ENCODE measurements at regions not wholly inside any gene's neighbourhood (a gene's known extent, or its start where the extent isn't known, plus 50 kb on each side); places are given as distances from the start of the nearest gene placed in this dataset.

GRCh38 chr4:65845199-65845773 is 175.0 kb upstream of the EPHA5 start:
- no peak for DNase-seq

DNA sequence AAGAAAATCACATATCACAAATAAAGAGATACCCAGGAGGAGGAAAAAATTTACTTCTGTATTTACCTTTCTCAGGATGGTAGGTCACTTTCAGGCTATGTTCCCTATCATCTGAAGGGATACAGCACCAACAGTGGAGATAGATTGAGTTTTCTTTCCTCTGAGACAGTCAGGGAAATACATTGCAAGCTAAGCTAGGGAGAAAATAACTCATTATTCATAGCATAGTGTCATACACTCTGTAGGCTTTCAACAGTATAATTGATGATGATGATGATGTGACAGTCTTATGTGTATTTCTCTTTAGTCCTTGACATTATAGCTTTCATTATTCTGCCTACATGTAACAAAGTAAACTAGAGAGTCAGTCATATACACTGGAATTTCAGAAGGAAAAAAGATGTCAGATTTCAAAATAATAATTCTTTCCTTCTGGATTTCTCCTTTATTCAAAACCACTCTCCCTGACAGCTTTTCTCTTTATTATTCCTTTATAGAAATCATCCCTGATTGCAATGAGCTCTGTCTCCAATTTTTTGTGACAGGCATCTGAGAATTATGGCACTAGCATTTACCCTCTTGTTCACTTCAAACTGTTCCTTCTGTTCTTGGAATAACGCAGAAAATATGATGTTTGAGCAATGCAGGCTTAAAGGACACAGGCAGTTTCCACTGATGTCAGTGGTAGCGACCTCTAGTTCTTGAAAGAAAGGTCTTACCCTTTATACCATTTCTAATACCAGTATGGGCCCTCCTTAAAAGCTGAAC is 169.1 kb upstream of the EPHA5 start:
- DNase-seq, result no peak

DNA sequence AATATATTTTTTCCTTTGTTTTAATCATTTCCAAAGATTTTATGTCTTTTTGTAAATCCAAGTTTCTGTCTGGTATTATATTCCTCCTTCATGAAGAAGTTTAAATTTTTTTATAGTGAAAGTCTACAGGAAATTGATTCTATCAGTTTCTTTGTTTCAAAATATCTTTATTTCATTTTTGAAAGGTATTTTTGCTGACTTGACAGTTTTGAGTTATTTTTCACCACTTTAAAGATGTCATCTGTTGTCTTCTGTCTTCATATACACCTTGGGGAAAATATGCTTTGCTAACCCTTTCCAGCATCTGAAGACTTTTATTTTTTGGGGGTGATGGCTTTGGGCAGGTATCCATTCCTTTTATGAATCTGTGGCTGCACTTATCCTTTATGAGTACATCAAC is 164.4 kb upstream of the EPHA5 start:
- DNase-seq, result no peak

- DNase-seq, result no peak
Observed at GRCh38 chr4:65831828-65832227, 161.5 kb upstream of the EPHA5 start.

DNA sequence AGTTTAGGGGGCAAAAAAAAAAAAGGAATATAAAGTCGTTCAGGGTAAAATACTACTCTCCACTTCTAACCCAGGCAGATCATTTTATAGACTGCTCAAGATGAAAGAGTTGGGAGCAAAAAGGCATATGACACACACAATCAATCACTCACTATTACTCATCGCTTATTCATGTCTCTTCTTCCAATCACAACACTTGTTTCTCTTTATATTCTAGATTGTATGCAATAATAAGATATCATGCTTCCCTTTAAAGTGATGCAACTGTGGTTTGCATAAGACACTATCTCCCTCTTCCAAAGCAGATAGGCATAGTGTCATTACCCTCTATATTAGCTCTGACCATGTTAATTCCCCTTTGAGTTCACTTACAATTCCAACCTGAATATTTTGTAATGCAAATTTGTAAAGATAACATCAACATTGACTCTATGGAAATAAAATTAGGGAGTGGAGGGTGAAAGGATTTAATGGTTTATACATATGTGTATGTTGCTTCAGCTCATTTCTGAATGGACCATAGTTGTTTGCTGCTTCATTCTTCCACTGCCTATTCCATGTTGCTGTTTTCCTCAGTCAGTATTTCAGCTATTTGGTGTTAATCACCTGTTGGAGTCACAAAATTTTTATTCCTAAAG is 154.9 kb upstream of the EPHA5 start:
- peak; percentile 46 for DNase-seq

DNA sequence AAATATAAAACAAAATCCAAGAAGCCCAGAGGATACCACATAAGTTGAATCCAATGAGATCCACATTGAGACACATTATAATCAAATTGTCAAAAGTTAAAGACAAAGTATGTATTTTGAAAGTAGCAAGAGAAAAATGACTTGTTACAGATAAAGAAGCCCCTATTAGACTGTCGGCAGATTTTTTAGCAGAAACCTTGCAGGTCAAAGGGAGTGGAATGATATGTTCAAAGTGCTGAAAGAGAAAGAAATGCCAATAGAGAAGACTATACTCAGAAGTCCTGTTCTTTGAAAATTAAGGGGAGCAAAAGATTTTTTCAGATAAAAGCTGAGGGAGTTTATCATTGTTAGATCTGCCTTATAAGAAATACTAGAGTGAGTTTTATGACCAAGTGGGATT is 148.9 kb upstream of the EPHA5 start:
- DNase-seq, result no peak

- no peak for DNase-seq
Observed at GRCh38 chr4:65805936-65806335, 135.6 kb upstream of the EPHA5 start.

DNA sequence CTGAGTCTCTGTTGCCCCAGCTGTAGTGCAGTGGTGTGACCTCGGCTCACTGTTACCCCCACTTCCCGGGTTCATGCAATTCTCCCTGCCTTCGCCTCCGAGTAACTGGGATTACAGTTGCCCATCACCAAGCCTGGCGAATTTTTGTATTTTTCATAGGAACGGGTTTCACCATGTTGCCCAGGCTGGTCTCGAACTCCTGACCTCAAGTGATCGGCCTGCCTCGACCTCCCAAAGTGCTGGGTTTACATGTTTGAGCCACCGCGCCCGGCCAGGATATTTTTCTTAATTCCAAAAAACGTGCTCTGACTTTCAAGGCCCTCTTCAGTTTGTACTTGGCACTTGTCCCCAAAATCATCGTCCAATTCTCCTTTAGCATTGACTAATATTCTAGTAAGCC is 129.2 kb upstream of the EPHA5 start:
- no peak for DNase-seq

DNA sequence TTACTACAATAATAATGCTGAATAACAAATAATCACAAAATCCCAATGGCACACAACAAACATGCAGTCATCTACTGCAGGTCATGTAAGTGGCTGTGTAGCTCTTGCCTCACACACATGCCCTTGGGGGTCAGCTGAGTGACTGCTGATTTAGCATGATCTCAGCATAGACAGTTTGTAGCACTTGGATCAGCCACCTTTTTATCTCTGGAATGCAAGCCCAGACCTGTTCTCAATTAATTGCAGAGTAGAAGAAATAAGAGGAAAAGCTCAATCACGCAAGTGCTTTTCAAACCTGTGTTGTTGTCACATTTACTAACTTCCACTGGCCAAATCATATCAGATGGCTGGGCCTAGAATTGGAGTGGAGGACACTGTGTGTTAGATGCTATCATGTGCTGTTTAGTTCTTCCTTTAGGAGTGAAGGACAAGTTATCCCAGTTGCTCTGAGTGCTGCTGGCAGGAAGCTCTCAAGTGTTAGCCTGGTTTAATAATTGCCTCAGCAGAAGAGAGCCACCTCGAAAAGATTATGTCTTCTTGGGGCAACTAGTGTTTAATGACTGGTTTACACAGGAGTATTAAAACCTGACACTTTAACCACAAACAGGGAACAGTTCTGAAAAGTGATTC is 128.3 kb upstream of the EPHA5 start:
- no peak for DNase-seq

GRCh38 chr4:65791812-65792308 is 121.6 kb upstream of the EPHA5 start:
- peak; percentile 28 for DNase-seq

- peak; percentile 28 for DNase-seq
Observed at GRCh38 chr4:65791111-65791811, 121.0 kb upstream of the EPHA5 start.

GRCh38 chr4:65789805-65790204 is 119.5 kb upstream of the EPHA5 start:
- DNase-seq, result no peak

DNA sequence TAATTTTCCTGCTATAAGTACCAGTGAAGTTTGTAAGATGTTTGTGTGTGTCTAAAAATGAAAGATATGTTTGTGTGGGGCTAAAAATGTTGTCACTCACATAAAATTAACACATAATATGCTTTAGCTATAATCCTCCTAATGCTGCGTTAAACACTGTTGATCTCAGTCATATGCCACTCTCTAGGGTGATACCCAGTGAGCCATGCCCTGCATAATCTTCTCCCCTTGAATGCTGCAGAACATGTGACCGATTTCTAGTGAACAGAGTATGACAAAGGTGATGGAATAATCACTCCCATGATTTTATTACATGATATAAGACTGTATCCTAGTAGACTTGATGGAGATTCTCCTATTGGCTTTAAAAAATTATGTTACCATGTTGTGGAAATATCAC is 119.1 kb upstream of the EPHA5 start:
- DNase-seq, result no peak

- DNase-seq, result no peak
Observed at GRCh38 chr4:65777270-65777669, 107.0 kb upstream of the EPHA5 start.

GRCh38 chr4:65773636-65774035 is 103.3 kb upstream of the EPHA5 start:
- no peak for DNase-seq

- DNase-seq, result peak; percentile 74
Observed at GRCh38 chr4:65747386-65747785, 77.1 kb upstream of the EPHA5 start.

DNA sequence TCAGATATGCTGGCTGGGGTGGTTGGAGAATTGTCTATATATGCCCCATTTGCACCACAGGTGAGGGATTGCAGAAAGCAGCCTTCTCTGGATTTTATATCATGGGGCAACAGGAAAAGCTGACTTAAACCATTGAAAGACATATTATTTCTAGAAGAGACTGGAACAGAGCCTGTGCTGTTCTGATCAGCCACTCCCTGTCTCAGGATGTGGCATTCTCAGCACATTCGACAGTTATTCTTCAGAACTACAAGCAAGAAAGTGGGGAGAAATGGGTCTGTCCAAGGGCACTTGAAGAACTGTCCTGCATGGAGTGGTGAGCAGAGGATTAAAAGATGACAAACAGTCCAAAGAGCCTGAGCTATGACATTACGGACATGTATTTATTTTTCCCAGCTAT is 67.8 kb upstream of the EPHA5 start:
- DNase-seq, result no peak

DNA sequence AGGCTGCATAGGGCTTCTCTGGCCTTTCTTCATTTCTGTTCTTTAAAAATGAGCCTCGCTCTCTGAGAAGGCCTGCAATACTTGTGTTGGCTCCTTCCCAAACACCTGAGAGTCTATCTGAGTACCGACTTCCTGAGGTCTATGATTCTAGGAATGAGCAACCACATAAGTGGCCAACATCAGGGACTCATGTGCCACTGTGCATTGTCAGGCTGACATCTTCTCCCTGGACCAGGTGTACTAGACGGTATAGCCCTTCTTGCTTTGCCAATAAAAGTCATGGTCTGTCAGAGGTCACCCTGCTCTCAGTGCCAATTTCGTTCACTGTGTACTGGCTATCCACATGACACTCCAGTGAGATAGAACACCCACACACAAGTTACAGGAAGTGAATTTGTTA is 67.4 kb upstream of the EPHA5 start:
- no peak for DNase-seq

- no peak for DNase-seq
Observed at GRCh38 chr4:65724973-65725372, 54.7 kb upstream of the EPHA5 start.

Measured in fibroblast of skin of back (primary cell).